DOHH2 (cell line): ENCODE measurements at regions not wholly inside any gene's neighbourhood (a gene's known extent, or its start where the extent isn't known, plus 50 kb on each side); places are given as distances from the start of the nearest gene placed in this dataset.

Experiments used
- EZH2phosphoT487 ChIP-seq: fragments of 200-600 bp; sonication (generic); IDR thresholded peaks from 2 replicates; pipeline ENCODE4 v1.6.1; 2017; ENCODE audit warnings: borderline replicate concordance, mild to moderate bottlenecking, antibody characterized with exemption, low read length, moderate library complexity, mixed read lengths
- TF ChIP-seq, protein P1 (sequence below): fragments of 200-600 bp; sonication (generic); IDR thresholded peaks from one replicate; pipeline ENCODE4 v1.5.1; 2014; ENCODE audit warnings: antibody characterized with exemption, mild to moderate bottlenecking, low read depth, low read length; ENCODE audit not compliant: poor library complexity, severe bottlenecking

DNA sequence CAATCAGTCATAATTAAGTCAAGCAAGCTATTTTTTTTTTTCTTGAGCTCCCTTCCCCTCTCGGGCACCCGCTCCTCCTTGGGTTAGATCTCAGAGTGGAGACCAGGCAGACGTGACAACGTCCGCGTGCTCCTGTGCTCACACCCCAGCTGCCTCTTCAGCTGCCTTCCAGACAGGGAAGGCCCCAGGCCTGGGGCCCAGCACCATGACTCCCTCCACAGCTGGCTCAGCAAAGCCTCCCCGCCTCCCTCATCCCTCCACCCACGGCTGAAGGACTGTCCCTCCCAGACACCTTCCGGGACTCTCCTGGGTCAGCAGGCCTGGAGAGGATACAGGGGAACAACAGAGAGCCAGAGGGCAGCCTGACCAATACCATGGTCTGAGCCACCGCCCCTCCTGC, 87.9 kb upstream of the LINGO1 start:
- TF ChIP-seq, protein P1, sequence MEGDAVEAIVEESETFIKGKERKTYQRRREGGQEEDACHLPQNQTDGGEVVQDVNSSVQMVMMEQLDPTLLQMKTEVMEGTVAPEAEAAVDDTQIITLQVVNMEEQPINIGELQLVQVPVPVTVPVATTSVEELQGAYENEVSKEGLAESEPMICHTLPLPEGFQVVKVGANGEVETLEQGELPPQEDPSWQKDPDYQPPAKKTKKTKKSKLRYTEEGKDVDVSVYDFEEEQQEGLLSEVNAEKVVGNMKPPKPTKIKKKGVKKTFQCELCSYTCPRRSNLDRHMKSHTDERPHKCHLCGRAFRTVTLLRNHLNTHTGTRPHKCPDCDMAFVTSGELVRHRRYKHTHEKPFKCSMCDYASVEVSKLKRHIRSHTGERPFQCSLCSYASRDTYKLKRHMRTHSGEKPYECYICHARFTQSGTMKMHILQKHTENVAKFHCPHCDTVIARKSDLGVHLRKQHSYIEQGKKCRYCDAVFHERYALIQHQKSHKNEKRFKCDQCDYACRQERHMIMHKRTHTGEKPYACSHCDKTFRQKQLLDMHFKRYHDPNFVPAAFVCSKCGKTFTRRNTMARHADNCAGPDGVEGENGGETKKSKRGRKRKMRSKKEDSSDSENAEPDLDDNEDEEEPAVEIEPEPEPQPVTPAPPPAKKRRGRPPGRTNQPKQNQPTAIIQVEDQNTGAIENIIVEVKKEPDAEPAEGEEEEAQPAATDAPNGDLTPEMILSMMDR = no peak
- TF ChIP-seq EZH2phosphoT487 = no peak
